ENCODE measurements at regions not wholly inside any gene's neighbourhood (a gene's known extent, or its start where the extent isn't known, plus 50 kb on each side); places are given as distances from the start of the nearest gene placed in this dataset.

GRCh38 chr4:136056748-136057147, 1475.5 kb downstream of the PCDH18 start:
- Histone ChIP-seq H4K91ac (ENCODE audit: insufficient read depth, low read depth, low read length) (no peak overlapping the region), H2AK9ac (replicated peaks; ENCODE audit: low read depth, low read length, poor library complexity) (no peak overlapping the region), H3K27ac (ENCODE audit: insufficient read depth, low read length) (no peak overlapping the region), H3K9ac (ENCODE audit: low read depth, low read length) (no peak overlapping the region), H3K4me3 (ENCODE audit: insufficient read depth, low read depth, low read length) (no peak overlapping the region), H3K9me3 (ENCODE audit: control insufficient read depth, insufficient read depth, low read length) (no peaks in the 10 kb centered on the region), H3K14ac (replicated peaks; ENCODE audit: low read depth, low read length) (no peak overlapping the region), H3K36me3 (ENCODE audit: control insufficient read depth, insufficient read depth, low read length) (no peaks in the 10 kb centered on the region), H4K5ac (ENCODE audit: low read depth, low read length) (no peak overlapping the region), H2AFZ (replicated peaks; ENCODE audit: low read length, poor library complexity) (no peak overlapping the region), H3K4me1 (ENCODE audit: control insufficient read depth, insufficient read depth, low read length) (no peaks in the 10 kb centered on the region), H2AK5ac (ENCODE audit: low read depth, low read length) (no peak overlapping the region), H4K8ac (ENCODE audit: low read depth in 2 of 2, low read length in 2 of 2) (no peak overlapping the region), H3K27me3 (ENCODE audit: control insufficient read depth, insufficient read depth, low read length) (no peaks in the 10 kb centered on the region), H2BK120ac (ENCODE audit: low read depth, low read length) (no peak overlapping the region), H3K9me1 (ENCODE audit: insufficient read depth, low read length) (no peaks in the 10 kb centered on the region), H3K18ac (ENCODE audit: low read depth, low read length) (no peak overlapping the region), H3K79me1 (ENCODE audit: low read depth in 1 of 2, low read length in 2 of 2) (no peaks in the 10 kb centered on the region), H2BK20ac (ENCODE audit: low read depth, low read length) (no peak overlapping the region), H3K4ac (ENCODE audit: low read depth, low read length) (no peak overlapping the region), H3K4me2 (ENCODE audit: low read depth, low read length) (no peak overlapping the region), H2BK15ac (ENCODE audit: low read depth, low read length) (no peak overlapping the region), H3K23ac (ENCODE audit: low read depth, low read length) (no peak overlapping the region), H3K56ac (ENCODE audit: extremely low read depth, insufficient read depth, low read length) (no peak overlapping the region), H4K20me1 (ENCODE audit: insufficient read depth, low read length) (no peaks in the 10 kb centered on the region), H2BK5ac (ENCODE audit: low read depth, low read length, poor library complexity, severe bottlenecking) (no peak overlapping the region)
- no CpG with 5 or more reads among the region's 7 CpGs for WGBS, 2 experiments (ENCODE audit: extremely low coverage in 2 of 2, insufficient read length in 1 of 2)
- ATAC-seq (ENCODE audit: low read depth) (no peak), DNase-seq (no peak)
- no TSS peak for BruUV-seq (replicated peaks)
- in situ Hi-C loops (cut with MboI; ENCODE audit: low sequenced_read_pairs) (no loop called here), intact Hi-C loops (cut with micrococcal nuclease) (loop anchor here (10.0 kb wide), 1 partner anchor 378 kb away; no protein-coding TSS in a partner anchor), dilution Hi-C loops (cut with HindIII; ENCODE audit: low sequenced_read_pairs, unreplicated experiment) (no loop called here)
- TF ChIP-seq CHD1 (IDR thresholded peaks at IDR 0.05; ENCODE audit: low read depth, low read length) (no peak), CEBPB (IDR thresholded peaks at IDR 0.05; ENCODE audit: low read depth, low read length) (no peak), SMC3 (IDR thresholded peaks at IDR 0.05; ENCODE audit: low read depth, low read length) (no peak)
- ChIA-PET POLR2A (ENCODE audit: unreplicated experiment) (no interaction called here), CTCF (no interaction called here)

Measured in IMR-90 (cell line).